HuH-7 (cell line): ENCODE measurements at regions not wholly inside any gene's neighbourhood (a gene's known extent, or its start where the extent isn't known, plus 50 kb on each side); places are given as distances from the start of the nearest gene placed in this dataset.
A peak's percentile ranks its signal among the peaks of the same experiment; 100 is the strongest.

ENCODE experiments used
- DNase-seq: peaks from one replicate; pipeline ENCODE4 v3.0.0; 2011; ENCODE audit warnings: low spot score

DNA sequence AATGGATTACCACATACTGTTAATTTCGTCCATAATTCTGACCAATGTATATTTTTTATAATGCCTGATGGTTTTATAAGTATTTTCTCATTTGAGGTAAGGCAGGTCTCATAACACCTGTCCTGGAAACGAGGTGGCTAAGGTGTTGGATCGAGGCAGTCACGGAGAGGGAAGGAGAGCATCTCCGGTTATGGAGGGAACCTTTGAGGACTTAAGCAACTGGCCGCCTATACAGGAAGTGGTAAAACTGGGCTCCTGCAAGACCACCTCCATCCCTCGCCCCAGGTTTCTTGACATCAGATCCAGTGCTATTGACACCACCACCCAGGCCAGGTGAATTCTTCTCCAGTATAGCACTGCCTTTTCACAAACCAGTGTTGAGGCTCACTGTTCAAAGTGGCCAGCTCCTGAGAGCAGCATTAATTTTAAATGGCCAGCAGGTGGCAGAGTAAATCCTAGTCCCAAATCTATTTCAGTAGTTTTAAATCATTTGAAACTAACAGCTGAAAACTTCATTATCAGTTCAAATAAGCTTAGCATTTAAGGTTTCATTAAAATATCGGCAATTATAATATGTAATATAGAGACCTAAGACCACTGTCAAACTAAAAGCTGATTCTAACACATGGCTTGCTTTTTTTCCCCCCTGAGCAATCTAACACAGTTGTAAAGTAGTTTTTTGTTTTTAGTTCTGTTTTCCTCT lies 100.8 kb downstream of the PPM1A start:
- DNase-seq = peak; percentile 20

DNA sequence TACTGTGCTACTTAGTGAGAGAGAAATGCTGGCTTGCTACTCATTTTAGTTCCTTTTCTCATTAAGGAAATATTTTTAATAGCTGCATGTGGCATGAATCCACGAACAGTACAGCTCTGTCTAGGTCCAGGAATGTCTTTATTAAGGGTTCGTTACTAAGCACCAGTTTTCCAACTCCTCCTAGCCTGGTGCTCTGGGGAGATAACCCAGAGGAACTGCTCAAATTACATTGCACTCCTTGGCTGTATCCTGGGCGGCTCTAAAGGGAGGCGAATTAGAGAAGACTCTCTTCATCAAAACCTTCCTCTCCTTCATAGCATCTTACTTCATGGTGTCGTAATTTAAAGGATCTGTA lies 101.3 kb downstream of the PPM1A start:
- no peak for DNase-seq

- no peak for DNase-seq
Observed at GRCh38 chr14:60353420-60353819, 104.4 kb downstream of the PPM1A start.

- no peak for DNase-seq
Observed at GRCh38 chr14:60355768-60356167, 106.7 kb downstream of the PPM1A start.

DNA sequence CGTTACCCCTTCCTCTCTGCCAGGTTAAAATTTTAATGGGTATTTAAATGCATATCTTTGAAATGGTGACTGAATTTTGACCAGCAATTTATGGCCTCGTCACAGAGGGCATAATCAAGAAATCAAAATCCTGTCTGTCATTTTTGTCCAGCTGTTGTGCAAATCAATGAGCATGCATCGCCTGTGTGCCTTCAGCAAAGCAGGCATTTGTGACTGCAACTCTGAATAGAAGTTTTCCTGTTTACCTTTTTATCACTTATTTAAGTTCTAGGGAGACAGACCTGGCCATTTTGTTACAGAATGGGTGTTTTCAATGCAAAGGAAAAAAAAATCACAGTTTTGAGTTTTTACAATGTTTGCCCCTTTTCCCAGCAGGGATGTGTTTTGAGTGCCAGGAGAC lies 107.4 kb downstream of the PPM1A start:
- no peak for DNase-seq

GRCh38 chr14:60356906-60357550 lies 108.0 kb downstream of the PPM1A start:
- no peak for DNase-seq

DNA sequence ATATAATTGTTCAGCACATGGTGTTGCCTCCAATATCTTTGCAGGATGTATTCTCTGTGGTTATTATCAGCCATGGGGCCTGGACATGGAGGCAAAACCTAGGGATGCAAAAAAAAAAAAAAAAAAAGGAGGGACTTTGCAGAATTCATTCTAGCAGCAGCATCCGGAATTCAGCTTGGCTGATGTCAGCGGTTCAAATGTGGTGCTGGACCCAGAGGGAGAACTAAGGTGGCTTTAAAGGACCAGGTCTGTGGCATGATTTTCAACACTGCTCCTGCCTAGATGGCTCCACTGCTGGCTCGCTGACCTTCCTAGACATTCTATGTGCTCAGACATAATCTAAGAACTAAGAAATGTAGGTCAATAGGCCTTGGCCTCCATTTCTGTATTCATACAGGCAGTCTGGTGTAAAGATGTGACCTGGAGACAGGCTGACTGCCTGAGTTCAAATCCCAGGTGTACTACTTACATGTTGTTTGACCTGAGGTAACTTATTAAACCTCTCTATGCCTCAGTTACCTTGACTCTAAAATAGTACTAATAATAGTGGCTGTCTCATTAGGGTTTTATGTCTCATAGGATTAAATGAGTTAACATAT lies 108.6 kb downstream of the PPM1A start:
- no peak for DNase-seq

- DNase-seq = no peak
Observed at GRCh38 chr14:60363275-60363674, 114.3 kb downstream of the PPM1A start.

DNA sequence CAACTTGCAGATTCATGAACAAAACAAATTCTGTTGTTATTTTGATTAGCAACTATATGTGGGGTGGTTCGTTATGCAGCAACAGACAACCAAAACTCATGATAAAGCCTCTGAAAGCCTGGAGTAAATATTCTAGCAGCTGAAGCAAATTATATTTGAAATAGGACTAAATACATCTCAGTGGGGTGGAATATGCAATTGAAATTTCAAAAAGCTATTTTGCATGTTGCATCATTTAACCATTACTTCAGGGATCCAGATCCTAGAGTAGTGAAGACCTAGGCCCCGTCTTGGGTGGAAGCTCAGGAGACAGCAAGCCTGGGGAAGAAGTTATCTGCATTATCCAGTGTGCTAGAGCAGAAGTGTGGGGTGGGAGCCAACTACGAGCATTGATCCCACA lies 114.7 kb downstream of the PPM1A start:
- no peak for DNase-seq

GRCh38 chr14:60381909-60382308 lies 104.0 kb downstream of the C14orf39 start:
- DNase-seq = peak; percentile 5
